AG10803 (cell line): ENCODE measurements at regions not wholly inside any gene's neighbourhood (a gene's known extent, or its start where the extent isn't known, plus 50 kb on each side); places are given as distances from the start of the nearest gene placed in this dataset.
"Not testable (repeated sequence)": the region's sequence is repeated elsewhere in the genome, so short reads cannot be mapped to it uniquely, and the experiment has no call there.

Source experiments
- DNase-seq: peaks from one replicate; pipeline ENCODE4 v3.0.0; 2010; ENCODE audit warnings: low read depth
- H3K4me3 ChIP-seq: 2 replicates; pipeline ENCODE4 v1.5.1; 2011; ENCODE audit warnings: mild to moderate bottlenecking, low read length, control low read depth
- CTCF ChIP-seq: conservative IDR thresholded peaks from 2 replicates; pipeline ENCODE4 v1.5.1; 2011; ENCODE audit warnings: mild to moderate bottlenecking, low read length, control low read depth, inconsistent platforms

- DNase-seq = no peak
- no peak overlapping the region for H3K4me3 ChIP-seq
- TF ChIP-seq CTCF = no peak
Measured at GRCh38 chr12:13326076-13326475, 129.6 kb downstream of the EMP1 start.

- H3K4me3 ChIP-seq, DNase-seq: not testable (repeated sequence)
Measured at GRCh38 chr12:13325037-13325436, 128.5 kb downstream of the EMP1 start.

- no peak overlapping the region for H3K4me3 ChIP-seq
- DNase-seq = no peak
- no peak for TF ChIP-seq CTCF
Measured at GRCh38 chr12:13318231-13319015, 121.9 kb downstream of the EMP1 start.

GRCh38 chr12:13316587-13317246 is 120.2 kb downstream of the EMP1 start:
- no peak for TF ChIP-seq CTCF
- no peak for DNase-seq

GRCh38 chr12:13313886-13314285 is 117.4 kb downstream of the EMP1 start:
- DNase-seq = no peak
- no peak overlapping the region for H3K4me3 ChIP-seq
- no peak for TF ChIP-seq CTCF

More at GRCh38 chr12:13316587-13317246, 120.2 kb downstream of the EMP1 start:
- no peak overlapping the region for H3K4me3 ChIP-seq

- TF ChIP-seq CTCF = no peak
- H3K4me3 ChIP-seq = no peak overlapping the region
- DNase-seq = no peak
Measured at GRCh38 chr12:13311551-13311950, 115.0 kb downstream of the EMP1 start.

- no peak for TF ChIP-seq CTCF
- no peak for DNase-seq
- H3K4me3 ChIP-seq = no peak overlapping the region
Measured at GRCh38 chr12:13307143-13307816, 110.8 kb downstream of the EMP1 start.
